Neural progenitor cell (in vitro differentiated cells): ENCODE measurements at regions not wholly inside any gene's neighbourhood (a gene's known extent, or its start where the extent isn't known, plus 50 kb on each side); places are given as distances from the start of the nearest gene placed in this dataset.
A peak's percentile ranks its signal among the peaks of the same experiment; 100 is the strongest.

Experiments
- CTCF ChIP-seq: fragments of 200-600 bp; sonication (generic); IDR thresholded peaks from 2 replicates; pipeline ENCODE4 v1.5.1; 2017; ENCODE audit warnings: antibody characterized with exemption, mild to moderate bottlenecking
- EZH2 ChIP-seq: fragments of 200-600 bp; sonication (generic); IDR thresholded peaks from 2 replicates; pipeline ENCODE4 v1.6.1; 2017; ENCODE audit warnings: antibody characterized with exemption, mild to moderate bottlenecking, moderate library complexity

DNA sequence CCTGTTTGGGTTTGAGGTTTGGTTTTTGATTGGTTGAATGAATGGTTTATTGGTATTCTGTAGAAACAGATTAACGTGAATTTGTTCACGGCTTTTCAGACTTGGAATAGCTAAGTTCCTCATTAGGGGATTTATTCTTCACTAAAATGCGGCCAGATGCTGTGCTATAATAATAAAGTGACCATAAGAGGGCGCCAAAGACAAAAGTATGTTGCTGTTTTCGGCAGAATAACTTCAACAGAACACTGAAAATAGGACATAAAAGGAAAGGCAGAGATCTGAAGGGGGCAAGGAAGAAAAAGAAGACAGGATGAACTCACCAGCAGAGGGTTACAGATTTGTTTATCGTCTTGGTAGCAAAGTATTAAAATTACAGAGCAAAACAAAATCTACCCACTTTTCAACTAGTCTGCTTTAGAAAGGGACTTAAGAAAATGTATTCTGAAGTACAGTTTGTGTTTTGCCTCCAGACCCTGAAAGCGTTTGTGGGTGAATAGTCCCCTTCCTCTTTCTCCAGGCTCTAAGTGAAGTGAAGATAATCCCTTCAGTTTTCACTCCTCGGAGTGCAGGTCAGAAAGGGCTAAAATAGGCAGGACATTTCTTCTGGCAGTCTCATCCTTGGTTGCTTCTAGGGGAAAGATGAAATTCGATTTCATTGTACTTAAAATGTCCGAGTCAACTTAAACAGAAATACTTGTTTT lies 147.6 kb downstream of the IL20RB start:
- TF ChIP-seq EZH2 = no peak
- TF ChIP-seq CTCF = peak; percentile 87
